NCI-H2227 treated with DMSO at 0.1 percent for 48 hours (cell line): ENCODE measurements at regions not wholly inside any gene's neighbourhood (a gene's known extent, or its start where the extent isn't known, plus 50 kb on each side); places are given as distances from the start of the nearest gene placed in this dataset.

ENCODE experiments used
- DNase-seq: peaks from one replicate; lab custom pipeline; 2025; lab: John Stamatoyannopoulos, UW

DNA sequence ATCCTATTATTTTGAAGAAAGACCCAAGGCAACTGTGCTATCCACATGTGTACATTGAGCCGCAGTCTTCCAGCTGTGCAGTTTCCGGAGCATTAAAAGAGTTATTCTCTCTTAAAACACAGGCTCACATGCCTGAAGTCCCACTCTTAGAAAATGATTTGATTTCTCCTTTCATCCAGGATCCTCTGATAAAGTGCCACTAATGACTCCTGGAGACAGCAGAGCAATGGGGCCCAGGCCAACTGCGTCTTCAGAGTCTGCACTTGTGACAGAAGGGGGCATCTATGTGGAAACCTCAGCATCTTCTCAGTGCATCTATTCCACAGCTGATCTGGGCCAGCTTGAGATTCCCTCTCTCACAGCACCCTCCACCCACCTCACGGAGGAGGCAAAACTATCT lies 482.1 kb upstream of the AKR1E2 start:
- no peak for DNase-seq

DNA sequence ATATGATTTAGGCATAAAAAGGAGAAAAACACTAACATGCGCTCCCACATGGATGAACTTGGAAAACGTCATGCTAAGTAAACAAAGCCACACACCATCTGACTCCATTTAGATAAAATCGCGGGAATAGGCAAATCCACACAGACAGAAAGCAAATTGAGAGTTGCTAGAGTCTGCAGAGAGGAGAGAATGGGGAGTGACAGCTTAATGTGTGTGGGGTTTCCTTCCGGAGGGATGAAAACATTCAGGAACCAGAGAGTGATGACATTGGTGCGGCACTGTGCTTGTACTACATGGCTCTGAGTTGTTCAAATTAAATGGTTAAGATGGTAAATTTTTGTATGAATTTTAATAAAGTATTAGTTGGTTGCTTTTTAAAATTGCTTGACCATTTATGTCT lies 482.9 kb upstream of the AKR1E2 start:
- DNase-seq, result no peak

DNA sequence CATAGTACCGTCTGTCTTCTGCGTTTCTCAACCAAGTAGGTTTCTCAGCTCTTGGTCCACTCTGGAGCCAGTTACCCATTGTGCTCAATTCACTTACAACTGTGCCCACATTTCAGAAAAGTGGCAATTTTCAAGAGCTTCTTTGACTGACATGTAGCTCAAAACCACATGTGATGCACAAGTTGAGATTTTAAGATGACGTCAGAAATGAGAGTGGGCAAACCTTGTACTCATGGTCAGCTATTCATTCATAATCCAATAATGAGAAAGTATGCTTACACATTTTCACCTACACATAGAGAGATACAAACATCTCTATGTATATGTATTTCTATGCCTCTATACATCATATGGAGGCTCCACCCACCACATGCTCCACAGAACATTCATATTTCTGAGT lies 487.2 kb upstream of the AKR1E2 start:
- DNase-seq, result no peak

- no peak for DNase-seq
These were observed 488.4 kb upstream of the AKR1E2 start for GRCh38 chr10:4337563-4337962.

- no peak for DNase-seq
These were observed 491.1 kb upstream of the AKR1E2 start for GRCh38 chr10:4334871-4335270.

- no peak for DNase-seq
These were observed 492.0 kb upstream of the AKR1E2 start for GRCh38 chr10:4334015-4334414.

GRCh38 chr10:4333459-4333894 lies 492.5 kb upstream of the AKR1E2 start:
- DNase-seq, result no peak

GRCh38 chr10:4332764-4333458 lies 493.1 kb upstream of the AKR1E2 start:
- DNase-seq, result no peak

- no peak for DNase-seq
These were observed 494.9 kb upstream of the AKR1E2 start for GRCh38 chr10:4331150-4331549.

- no peak for DNase-seq
These were observed 495.4 kb upstream of the AKR1E2 start for GRCh38 chr10:4330636-4331035.

DNA sequence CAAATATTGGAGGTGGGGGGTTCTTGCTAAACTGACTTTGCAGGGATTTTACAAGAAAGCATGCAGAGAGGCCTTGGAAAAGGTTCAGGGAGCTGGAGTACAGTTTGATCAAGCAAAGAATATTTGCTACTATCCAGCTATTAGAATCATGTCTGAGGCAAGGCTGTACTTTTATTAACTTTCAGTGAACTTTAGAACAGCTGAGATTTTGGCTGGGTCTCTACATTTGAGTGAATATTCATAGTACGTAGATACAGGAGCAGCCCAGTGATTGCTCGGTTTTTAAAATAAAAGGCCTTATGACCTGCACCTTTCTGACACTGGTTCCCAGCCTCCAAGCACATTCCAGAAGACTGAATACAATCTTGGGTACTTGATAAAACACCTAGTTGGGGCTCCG lies 496.8 kb upstream of the AKR1E2 start:
- no peak for DNase-seq

- DNase-seq, result no peak
These were observed 499.4 kb upstream of the AKR1E2 start for GRCh38 chr10:4326647-4327046.

DNA sequence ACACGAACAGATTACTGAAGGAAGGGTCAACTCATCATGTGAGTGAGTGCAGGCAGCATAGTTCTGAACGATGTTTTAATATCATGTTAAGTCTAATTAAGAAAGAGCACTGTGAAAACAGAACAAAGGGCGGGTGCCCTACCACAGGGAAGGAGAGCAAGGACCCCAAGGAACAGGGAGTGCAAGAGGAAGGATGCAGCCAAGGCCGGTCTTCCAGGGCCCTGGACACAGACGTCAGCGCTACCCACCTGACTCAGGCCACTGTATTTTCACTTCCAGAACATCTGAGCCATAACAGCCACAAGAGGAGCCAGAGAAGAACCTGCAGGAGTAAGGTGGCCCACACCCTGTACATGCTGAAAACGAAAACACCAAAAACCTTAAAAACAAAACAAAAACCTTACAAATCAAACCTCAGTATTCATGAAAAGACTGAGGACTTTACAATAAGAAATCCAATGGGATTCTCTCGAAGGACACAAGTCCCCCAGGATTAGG lies 506.1 kb upstream of the AKR1E2 start:
- no peak for DNase-seq

- DNase-seq, result peak; percentile 45
These were observed 509.7 kb upstream of the AKR1E2 start for GRCh38 chr10:4316161-4316810.

DNA sequence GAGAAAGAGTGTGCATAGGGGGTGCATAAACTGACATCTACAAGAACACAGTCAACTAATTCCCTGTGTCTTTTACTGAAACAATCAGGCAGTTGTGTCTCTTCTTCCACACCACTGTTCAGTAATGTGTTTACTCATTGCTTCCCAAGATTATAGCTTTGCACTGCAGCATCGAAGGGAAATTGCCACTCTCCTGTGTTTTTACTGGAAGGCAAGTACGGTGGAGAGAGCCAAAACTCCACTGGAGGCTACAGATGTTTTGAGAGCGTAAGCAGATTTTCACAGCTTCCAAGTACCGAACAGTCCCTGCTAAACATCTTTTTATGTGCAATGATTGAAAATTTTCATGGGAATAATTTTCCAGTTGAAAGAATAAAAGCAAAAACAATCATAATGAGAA lies 510.5 kb upstream of the AKR1E2 start:
- DNase-seq, result peak; percentile 55

DNA sequence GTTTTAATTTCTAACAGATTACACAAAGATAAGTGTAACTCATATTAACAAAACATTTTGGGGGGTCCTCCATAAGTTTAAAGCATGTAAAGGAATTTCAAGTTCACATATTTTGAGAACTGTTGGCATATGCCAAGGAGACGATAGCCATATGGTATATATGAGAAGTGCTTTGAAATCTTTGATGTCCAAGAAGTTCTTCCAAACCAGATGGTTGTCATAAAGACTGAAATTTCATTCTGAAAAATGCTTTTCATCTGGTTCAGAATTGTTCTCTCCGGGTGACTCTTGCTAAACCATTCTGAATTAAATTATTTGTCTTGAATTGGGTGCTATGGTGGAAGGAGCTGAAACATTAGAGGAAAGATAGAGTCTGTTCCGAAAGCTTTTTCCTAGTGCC lies 513.0 kb upstream of the AKR1E2 start:
- no peak for DNase-seq

DNA sequence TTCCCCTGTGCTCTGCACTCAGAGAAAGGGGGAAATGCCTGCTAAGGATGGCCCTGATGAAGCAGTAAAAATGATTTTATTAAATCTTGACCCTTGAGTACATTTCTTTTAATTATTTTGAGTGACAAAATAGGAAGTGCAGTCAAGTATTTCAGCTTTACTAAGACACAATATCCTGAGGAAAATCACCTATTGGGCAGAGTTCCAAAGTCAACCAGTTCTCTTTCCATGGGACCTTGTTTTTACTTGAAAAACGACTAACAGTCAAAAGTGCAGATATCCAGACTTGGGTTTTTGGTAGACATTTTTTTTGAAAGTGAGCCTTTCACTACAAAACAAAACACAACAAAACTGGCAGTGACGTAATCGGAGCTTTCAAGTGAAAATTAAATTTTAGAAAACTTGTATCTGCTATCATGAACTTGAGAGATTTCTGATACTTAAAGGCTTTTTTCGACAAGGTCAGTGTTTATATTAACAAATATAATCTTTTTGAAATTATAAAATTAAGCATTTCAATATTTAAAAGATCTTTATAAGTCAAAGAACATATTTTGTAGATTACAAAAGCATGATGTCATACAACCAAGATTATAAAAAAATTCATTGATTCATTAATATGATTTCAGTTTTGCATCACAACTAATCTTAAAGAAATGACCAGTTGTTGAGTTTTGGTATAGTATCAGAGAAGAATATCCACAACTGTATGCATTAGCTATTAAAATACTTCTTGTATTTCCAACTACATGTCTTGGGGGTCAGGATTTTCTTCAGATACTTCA lies 513.8 kb upstream of the AKR1E2 start:
- no peak for DNase-seq

DNA sequence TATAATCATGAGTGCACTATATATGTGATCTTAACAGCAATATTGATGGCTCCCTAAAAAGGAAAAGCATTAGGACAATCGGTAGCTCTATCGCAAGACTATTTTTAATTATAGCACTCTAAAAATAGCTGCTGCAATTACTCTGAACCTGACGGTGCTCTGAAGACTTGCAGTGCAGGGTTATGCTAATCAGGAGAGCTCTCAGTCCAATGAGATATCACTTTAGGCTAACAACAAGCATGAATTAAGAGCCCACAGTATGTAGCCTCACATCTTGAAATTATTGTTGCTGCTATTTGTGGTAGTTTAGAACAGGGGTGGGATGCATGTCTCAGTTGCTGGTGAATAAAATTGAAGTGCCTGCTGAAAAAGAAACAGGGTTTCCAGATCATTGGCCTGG lies 515.8 kb upstream of the AKR1E2 start:
- DNase-seq, result no peak

GRCh38 chr10:4307910-4308309 lies 518.1 kb upstream of the AKR1E2 start:
- DNase-seq, result no peak

DNA sequence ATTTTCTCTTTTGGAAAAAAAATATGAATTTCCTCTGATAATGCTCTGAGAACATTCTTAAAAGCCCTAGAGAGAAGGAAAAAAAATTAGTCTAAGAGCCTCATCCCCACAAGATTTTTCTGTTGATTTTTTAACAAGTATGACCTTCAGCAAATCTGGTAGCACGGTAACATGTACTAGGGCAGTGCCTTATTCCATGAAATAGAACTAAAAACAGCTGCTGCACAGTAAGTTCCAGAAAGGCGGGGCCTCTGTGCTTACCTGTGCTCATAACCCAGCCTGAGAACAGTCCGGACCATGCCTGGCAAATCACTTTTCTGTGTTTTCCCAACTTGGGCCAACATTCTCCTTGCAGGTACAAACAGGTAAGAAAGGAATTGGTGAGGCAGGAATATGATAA lies 519.1 kb upstream of the AKR1E2 start:
- no peak for DNase-seq

DNA sequence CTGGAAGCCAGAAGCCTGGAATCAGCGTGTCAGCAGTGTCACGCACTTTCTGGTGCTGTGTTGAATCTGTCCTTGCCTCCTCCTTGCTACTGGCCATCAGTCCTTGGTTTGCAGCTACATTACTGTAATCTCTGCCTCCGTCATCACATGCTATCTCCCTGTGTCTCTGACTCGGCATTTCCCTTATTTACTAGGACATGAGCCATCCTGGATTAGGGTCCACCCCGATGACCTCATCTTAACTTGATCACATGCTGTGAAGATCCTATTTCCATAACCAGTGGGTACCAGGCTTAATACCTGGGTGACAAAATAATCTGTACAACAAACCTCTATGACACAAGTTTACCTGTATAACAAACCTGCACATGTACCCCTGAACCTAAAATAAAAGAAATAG lies 518.0 kb upstream of the KLF6 start:
- no peak for DNase-seq

DNA sequence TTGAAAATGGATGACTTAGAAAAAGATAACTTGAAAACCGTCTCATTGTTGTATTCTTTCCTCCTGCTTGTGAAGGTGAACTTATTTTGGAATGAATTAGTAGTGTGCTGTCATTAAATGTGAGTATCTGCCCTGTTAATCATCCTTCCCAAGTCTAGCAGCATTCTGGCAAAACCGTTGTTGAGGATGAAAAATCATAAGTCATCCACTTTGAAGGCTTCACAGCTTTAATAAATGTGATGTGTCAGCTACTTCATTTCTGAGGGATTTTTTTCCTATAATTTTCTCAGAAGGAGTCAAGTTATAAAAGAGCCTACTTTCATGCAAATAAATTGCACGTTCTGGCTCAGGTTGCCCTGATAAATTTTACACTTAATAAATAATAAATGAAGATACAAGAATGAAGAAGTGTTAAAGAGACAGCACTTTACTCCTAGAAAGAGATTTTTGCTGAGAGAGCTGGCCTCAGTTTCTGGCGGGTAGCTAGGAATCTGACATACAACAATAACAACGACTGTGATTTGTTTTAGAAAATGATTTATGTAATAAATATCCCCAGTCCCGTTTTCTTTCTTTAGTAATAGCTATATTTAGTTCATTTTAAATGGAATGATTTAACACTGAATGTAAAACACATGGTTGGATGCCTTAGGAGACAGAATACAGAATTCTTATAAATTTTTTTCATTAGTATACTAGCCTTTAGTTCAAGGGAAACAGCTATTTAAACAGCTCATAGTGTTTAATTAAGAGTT lies 516.5 kb upstream of the KLF6 start:
- DNase-seq, result no peak
